NCI-H69 (cell line): ENCODE measurements at regions not wholly inside any gene's neighbourhood (a gene's known extent, or its start where the extent isn't known, plus 50 kb on each side); places are given as distances from the start of the nearest gene placed in this dataset.
A peak's percentile ranks its signal among the peaks of the same experiment; 100 is the strongest.

Experiments used
- DNase-seq: peaks from one replicate; lab custom pipeline; 2025; lab: John Stamatoyannopoulos, UW

DNA sequence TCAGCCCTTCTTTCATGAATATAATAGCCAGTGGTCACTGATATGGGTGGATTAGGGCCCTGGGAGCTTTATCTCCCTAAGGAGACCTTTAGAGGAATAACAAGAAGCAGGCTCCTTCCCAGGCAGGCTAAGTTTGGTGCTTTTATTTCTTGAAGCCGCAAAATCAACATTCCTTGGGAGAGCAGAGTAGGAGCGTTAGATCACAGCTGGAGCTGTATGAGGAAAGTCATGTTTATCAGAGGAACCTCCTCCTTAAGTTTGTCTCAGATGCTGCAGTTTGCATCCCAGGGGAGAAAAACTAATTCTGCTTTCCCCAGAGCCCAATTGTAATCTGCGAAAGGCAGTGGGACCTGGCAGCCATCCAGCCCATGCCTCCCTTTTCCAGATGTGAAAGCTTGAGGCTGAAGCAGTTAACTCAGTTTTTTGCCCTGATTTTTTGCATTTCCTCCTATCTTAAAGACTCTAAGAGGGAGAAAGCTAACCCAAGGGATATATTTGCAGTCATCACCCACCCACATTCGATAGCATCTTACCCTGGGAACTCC is 186.0 kb upstream of the FRMPD4 start:
- no peak for DNase-seq

DNA sequence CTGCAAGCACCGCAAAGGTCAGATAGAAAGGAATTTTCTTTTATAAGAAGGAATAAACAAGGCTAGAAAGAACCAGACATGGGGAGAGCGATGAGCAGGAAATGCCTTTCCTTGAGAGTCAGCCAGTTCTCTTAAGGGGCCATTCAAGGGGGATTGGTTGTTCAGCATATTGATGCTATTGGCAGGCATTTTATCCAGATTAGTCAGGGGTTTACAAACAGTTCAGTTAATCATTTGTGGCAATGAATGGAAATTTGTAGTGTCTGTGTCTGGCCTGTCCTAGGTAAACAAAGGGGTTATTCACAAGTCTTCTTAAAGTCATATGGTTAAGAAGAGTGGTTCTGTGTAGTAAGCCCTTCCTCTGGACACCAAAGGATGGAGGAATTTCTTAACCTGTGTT is 184.7 kb upstream of the FRMPD4 start:
- no peak for DNase-seq

DNA sequence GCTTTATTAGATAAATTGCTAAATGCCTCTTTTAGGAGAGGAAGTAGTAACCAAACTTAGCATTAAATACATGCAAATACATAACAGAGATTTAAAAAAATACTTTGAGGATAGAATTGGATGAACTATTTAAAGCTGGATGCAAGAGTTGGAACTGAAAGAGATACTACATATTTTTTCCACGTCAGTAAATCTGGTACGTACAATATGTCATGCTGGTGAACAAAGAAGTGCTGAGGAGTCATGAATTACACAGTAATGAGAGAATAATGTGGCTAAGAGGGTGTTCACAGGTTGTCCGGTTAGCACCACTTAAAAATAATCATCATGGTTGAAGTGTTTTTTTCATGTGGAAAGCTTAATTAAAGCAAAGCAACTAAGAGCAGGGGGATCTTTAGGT is 184.1 kb upstream of the FRMPD4 start:
- no peak for DNase-seq

DNA sequence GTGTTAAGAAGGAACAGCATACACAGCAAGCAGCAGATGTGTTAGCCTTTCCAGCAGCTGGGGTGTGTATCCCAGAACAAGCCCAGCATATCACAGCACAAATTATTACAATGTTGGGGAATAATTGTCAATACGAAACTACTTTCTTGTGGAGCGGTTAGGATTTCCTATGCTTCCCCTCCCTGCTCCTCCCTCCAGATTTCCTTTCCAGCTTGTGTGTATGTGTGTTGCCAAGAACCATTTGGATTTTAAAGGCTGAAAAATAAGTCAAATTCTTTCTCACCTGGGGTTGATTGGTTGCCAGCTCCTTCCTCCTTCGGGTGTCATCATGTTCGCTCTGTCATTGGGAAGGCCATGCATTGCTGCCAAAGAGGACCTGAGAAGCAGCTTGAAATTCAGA is 178.2 kb upstream of the FRMPD4 start:
- no peak for DNase-seq

DNA sequence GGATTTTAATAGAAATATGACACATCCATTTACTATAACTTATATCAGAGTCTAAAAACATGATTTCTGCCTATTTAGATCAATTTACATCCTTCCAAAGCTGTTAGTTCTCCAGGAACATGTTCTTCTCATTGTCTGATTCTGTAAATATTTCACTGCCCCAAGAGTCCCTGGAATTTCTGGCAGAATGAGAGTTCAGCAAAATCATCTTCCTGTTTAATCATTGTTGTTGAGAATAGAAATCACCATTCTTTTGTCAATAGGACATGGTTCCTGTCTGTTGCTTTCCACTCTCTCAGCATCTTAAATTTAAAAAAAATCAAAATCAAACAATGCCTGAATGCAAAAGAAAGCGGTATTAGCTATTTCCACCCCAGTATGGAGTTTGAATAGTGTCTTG is 172.8 kb upstream of the FRMPD4 start:
- DNase-seq, result no peak

DNA sequence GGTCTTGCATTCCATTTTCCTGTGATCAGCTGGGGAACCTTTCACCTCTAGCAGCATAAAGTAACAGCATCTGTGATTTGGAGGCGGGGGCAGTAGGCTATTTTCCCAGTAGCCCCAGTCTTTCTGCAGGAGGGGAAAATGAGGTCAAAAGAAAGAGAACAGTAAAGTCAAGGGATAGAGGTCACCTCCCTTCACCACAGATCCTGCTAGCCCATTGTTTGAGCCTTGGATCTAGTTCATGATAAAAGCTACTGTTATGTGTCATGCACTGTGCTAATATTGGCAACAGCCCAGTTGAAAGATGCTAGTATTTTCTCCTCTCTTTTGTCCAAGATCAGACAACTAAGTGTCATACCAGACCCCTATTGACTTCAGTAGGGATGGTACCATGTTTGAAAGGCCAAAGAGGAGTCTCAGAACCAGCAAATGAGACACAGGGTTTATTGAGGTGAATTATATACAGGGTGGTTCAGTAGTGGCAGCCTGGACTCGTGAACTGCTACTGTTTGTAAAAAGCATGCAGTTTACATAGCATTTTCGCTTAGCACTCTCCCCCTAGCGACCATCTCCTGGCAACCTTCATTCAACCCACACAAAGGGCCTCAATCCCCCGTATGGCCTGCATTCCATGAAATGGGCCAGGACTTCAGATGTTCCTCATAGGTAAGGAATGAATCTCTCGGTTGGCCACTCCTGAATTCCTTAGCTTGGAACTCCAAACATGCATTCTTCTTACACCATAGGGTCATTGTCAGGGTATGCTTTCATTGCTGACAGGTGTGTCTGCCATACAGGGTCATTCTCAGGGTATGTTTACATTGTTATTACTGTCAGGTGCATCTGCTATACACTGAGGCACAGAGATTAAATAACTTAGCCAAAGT is 170.0 kb upstream of the FRMPD4 start:
- DNase-seq, result peak; percentile 48

DNA sequence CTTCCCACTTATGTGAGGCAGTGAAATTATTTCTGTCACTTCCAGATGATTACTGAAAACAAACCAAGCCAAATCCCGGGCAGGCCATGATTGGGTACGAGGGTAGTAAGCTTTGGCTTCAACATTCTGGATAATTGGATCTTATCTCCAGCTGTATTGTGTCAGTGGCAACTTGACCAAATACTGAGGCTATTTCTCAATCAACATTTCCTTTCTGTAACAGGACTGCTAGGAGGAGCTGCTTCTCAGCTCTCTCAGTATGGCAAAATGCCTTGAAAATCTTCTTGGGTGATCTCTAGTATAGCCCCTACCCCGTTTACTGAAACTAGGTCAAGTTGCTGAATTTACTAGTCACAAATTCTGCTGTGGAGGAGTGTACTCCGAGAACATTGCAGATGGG is 169.3 kb upstream of the FRMPD4 start:
- no peak for DNase-seq

DNA sequence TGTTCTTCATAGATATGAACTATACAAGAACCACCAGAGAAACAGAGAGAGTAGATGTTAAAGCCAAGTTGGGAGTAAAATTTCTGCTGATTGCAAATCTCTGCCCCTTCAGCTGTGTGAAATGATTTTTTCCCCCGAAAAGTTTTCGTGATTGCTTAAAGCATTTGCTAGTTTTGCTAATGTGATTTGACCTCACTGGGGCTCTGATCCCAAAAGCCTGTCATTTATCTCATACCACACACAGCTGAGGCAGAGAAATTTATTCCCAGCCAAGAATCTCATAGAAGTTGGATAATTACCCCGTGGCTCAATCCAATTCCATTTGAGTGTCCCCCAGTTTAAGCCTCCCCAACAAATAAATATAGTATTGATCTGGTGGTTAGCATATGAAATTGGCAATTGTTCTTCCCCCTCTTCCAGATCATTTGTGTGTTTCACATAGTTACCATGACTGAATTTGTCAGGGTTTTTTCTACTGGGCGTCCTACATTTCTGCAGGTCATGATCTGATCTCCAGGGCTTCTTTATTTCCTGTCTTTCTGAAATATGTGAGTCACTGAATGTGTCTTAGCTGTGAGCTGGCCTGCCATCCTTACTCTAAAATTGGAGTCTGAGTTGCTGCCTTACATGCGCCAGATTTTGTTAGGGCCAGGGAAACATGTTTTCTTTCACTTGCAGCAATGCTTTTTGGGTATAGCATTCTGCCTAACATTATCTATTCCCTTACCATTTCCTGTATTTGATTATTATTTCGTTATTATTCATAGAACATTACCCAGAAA is 167.5 kb upstream of the FRMPD4 start:
- DNase-seq, result no peak

DNA sequence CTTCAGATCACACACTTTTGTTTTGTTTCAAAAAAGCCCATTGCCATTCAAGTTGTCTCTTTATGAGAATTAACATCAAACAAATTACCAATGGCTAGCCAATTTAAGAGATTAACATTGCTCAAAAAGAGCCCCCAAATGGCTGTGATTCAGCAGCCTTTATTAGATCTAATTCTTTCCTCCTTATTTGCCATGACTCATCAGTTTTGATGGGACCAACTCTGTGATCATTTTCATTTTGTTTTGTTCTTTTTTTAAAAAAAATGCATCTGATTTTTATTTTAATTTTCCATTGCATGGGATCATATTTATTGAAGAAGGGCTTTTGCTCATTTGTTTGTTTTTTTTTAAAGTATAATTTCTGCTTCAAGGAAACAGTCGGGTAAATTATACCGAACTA is 161.6 kb upstream of the FRMPD4 start:
- DNase-seq, result no peak

DNA sequence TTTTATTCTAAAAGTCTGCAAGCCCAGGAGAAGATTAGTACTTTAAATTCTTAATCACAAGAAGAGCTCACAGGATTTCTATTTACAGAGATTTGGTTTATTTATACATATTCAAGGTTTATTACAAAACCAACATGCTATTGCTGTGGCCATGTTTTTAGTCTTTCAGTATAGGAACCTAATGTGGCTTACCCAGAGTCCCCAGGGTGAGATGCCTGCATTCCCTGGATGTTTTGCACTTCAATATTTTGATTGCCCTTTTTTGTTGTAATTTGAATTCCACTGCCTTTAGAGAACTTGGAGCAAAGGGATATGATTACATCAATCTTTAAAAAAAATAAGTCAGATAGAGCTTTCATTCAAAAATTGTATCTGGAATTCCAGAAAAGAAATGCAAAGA is 146.0 kb upstream of the FRMPD4 start:
- DNase-seq, result no peak

DNA sequence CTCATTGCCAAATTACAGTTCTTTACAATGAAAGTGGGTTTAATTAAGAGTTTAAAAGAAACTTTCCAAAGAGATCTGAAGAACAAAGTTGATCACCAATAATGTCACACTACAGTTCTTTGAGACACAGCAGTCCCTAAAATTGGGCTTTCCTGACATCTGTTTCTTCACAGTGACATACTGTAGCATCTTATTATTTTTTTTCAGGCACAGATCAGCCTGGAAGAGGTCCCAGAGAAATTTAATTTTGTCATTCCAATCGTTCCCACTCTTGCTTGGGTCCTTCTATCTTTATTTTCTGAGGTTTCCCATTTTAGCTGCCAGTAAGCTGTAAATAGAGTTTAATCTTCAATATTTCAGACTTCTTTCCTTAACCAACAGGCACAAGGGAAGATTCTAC is 143.1 kb upstream of the FRMPD4 start:
- DNase-seq, result no peak

DNA sequence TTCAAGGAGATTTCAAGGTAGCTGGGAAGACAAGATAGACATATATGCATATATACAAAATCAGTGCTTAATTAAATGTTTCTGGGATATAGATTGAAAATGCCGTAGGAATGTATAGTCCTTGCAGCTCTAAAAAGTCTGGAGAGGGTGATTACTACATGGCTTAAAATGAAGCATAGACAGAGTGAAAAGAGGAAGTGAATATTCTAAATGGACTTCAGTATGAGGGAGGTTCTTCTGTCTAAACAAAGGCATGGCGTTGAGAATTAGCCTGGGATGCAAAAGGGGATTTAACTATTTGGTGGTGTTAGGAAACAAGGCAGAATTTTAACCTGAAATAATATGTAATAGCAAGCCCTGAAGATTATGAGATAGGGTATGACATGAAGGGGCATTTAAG is 141.5 kb upstream of the FRMPD4 start:
- DNase-seq, result no peak

DNA sequence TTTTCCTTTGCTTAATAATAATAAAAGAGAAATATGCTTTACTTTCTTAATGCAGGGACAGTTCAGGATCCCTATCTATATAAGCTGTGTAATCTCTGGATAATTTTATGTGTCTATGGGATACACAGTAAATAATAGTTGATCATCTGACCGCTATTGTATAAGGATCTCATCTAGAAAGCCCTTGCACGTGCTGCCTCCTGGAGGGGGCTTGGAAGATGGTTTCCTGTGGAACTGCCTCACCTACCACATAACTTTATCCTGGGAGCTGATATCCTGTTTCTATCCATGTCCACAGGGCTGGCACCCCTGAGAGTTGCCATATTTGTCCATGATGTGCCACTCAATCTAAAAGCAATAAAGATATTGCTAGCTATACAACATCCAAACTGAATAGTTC is 139.3 kb upstream of the FRMPD4 start:
- peak; percentile 2 for DNase-seq

DNA sequence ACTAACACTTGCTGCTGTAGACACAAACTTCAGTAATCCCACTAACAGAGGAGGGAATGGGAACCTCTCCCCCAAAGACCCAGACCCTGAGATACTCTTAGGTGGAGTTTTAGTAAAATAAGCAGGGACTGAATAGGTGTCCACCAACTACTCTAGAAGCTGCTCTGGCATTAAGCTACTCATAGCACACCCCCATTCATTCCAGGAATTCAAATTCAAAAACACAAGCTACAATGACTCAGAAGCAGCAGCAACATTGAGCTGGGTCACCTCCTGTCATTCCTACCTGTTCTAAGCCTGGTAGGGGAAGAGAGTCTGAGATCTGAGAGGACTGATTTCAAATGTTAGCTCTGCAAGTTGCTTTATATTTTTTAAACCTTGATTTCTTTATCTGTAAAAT is 135.4 kb upstream of the FRMPD4 start:
- no peak for DNase-seq

DNA sequence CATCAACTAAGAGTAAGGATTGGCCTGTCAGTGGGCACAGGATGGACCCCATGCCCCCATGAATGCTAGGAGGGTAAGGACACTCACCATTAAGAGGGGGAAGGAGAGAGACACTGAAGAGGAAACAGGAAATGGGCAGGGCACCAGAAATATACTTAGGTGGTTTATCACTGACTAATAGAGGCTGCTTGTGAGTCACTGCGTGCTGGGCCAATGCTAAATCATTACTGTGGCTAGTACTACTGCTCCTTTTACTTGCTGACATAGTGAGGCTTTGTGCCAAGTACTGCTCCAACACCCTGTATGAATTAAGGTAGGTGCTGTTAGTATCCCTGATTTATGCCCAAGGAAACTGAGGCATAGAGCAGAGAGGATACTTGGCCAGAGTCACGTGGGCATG is 130.4 kb upstream of the FRMPD4 start:
- peak; percentile 2 for DNase-seq

DNA sequence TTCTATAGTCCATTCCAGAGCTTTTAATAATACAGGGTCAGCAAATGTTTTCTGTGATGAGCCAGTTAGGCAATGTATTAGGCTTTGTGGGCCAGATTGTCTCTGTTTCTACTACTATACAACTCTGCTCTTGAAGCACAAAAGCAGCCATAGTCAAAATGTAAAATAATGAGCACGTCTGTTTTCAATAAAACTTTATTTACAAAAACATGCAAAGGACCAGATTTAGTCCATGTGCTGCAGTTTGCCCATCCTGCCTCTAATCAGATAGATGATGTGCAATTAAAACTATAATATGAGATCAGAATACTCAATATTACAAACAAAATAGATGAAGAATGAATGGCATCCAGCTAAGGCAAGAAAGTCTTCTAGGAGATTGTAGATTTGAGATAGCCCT is 127.8 kb upstream of the FRMPD4 start:
- DNase-seq, result no peak

DNA sequence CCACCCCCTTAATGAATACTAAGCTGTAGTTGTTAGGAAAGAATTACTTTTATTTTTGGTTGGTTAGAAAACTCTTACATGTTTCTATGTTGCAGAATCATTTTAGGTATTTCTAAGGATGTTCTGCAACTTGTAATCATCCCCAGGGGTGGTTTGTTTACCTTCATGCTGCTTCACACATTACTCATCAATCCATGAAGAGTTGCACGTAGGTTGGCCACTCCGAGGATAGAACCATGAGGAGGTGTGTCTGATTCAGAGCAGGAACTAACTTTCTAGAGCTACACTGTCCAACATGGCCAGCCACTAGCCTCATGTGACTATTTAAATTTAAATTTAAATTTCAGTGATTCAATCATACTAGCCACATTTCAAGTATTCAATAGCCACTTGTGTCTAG is 127.2 kb upstream of the FRMPD4 start:
- DNase-seq, result peak; percentile 50

DNA sequence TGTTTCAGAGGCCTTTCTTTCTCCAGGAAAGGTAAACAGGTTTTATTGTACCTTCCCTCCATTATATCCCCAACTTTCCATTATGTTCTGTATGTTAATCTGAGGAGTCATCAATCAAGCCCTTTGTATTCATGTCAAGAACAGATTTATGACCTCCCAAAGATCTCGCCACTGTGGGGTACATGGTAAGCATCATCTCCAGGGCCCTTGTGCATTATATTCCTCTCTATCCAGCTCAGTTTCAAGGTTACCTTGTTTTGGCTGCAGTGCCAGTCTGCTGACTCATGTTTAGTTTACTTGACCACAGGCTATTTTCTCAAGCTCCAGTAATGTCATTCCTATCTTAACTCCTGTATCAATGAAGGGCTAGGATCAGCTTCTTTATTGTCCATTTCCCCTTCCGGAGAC is 125.1 kb upstream of the FRMPD4 start:
- DNase-seq, result peak; percentile 88

DNA sequence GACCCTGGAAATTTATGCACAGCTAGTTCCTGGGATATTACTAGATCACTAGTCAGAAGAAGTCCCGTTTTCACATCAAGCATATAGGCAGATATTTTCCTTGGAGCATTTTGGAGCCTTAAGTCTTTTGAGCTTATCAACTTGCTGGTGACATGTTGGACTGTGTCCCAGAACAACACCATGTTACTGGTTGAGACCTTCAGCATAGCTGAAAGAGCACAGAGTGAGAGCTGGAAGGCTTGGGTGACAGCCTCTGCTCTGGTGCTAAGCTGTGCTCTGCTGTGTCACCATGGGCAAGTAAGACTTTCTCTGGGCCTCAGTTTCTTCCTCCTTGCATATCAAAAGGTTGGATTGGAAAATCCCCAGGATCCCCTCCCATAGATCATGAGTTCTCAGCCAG is 116.6 kb upstream of the FRMPD4 start:
- no peak for DNase-seq

DNA sequence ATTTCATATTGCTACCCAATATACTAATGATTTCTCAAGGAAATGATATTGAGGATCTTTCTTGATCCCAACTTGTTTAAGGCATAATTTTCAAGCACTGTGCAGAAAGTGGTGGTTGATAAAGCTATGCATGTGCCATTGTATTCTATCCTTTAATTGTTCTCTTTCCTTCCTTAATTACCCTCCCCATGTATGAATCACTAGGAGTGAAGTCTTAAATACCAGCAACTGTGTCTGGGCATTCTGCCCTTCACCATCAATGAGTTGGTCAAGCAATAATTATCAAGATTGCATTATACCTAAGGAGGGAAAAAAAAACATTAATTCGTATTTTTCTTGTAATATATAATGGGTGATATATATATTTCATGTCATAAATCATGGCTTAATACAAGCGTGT is 111.8 kb upstream of the FRMPD4 start:
- DNase-seq, result no peak

DNA sequence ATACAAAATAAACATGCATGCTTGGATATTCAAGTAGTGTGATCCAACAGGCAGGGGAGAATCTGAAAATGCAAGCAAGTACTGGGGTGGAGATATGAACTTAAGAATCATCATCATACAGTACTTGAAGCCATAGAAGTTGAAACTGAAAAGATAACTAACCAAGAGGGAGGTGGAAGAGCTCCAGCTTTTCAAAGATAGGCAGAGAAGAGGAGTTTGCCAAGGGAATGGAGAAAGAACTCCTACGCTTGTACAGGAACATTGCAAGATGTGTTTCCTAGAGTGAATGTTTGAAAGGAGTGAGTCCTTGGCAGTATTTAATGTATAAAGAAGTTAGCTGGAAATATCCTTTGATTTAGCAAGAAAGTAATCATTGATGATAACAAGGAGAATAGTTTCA is 106.2 kb upstream of the FRMPD4 start:
- DNase-seq, result no peak

DNA sequence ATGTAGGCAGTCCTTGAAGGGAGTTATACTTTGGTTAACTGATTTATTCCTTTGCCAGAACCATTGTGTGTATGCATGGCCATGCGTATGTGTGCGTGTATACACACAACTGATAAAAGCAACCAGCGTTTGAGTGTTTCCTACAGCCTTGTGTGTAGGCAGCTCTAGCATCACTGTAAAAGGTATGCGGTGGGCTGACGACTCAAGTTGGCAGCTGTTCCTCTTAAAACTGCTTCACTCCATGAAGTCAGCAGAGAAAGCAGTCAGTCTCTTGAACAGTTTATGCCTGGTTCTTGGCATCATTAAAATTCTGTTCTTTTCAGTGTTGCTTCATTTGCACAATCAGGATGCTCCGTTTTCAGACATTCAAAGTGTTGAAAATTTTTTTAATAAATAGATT is 103.5 kb upstream of the FRMPD4 start:
- DNase-seq, result no peak

DNA sequence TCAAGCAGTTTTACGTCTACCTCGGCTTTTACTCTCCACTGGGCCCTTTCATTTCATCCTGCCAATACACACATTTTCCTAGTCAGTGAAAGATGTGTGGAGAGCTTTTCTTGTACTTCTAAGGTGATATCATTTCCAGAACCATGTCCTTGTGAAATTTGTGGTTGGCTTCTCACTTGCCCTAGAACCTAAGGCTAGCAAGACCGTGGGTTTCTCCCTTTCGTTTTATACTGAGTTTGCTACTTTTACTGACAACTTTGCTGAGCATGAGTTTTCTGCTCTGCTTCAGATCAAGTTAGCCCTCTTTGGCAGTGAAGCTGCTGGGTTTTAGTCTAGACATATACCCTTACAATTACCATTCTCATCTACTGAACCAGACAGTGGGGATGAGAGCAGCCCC is 95.7 kb upstream of the FRMPD4 start:
- no peak for DNase-seq
